ENCODE measurements at regions not wholly inside any gene's neighbourhood (a gene's known extent, or its start where the extent isn't known, plus 50 kb on each side); places are given as distances from the start of the nearest gene placed in this dataset.

GRCh38 chr5:98556712-98557111, 216.8 kb upstream of the RGMB start:
- no peak overlapping the region for H3K27ac Mint-ChIP-seq
- no peaks in the 10 kb centered on the region for H3K36me3 Mint-ChIP-seq
- H3K27me3 Mint-ChIP-seq: no peaks in the 10 kb centered on the region
- no peak for TF ChIP-seq CTCF (conservative IDR thresholded peaks at IDR 0.05)
- H3K4me1 Mint-ChIP-seq (ENCODE audit: unreplicated experiment): no peaks in the 10 kb centered on the region
- H3K4me3 Mint-ChIP-seq: no peak overlapping the region
- DNase-seq (ENCODE audit: extremely low spot score, unreplicated experiment): no peak
- no peaks in the 10 kb centered on the region for H3K9me3 Mint-ChIP-seq

DNA sequence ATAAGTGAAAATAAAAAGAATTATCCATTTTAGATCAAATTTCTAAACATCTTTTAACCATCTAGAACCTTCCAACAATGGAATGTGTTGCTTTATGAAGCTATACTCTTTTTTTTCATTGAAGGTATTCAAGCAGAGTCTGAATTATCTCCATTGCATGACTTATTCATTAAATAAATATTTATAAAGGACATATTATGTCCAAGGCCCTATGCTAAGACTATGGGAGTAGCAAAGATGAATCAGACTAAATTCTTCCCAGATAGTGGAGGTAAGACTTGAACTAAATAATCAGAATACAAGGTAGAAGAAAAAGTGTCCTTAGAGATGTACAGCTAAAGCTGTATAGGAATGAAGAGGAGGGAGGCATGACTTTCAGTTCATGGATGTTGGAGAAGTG, 215.5 kb upstream of the RGMB start:
- no peak overlapping the region for H3K4me3 Mint-ChIP-seq
- H3K9me3 Mint-ChIP-seq: no peaks in the 10 kb centered on the region
- H3K27ac Mint-ChIP-seq: no peak overlapping the region
- TF ChIP-seq CTCF (conservative IDR thresholded peaks at IDR 0.05): no peak
- no peaks in the 10 kb centered on the region for H3K27me3 Mint-ChIP-seq
- H3K4me1 Mint-ChIP-seq (ENCODE audit: unreplicated experiment): no peaks in the 10 kb centered on the region
- no peaks in the 10 kb centered on the region for H3K36me3 Mint-ChIP-seq
- DNase-seq (ENCODE audit: extremely low spot score, unreplicated experiment): no peak

- H3K27me3 Mint-ChIP-seq: no peaks in the 10 kb centered on the region
- H3K27ac Mint-ChIP-seq: no peak overlapping the region
- no peak overlapping the region for H3K4me3 Mint-ChIP-seq
- no peaks in the 10 kb centered on the region for H3K9me3 Mint-ChIP-seq
- H3K36me3 Mint-ChIP-seq: no peaks in the 10 kb centered on the region
- no peaks in the 10 kb centered on the region for H3K4me1 Mint-ChIP-seq (ENCODE audit: unreplicated experiment)
- TF ChIP-seq CTCF (conservative IDR thresholded peaks at IDR 0.05): no peak
- no peak for DNase-seq (ENCODE audit: extremely low spot score, unreplicated experiment)
These were observed 209.4 kb upstream of the RGMB start for GRCh38 chr5:98563885-98564653.

- Mint-ChIP-seq H3K27ac (no peak overlapping the region), H3K4me3 (no peak overlapping the region), H3K27me3 (no peaks in the 10 kb centered on the region), H3K36me3 (no peaks in the 10 kb centered on the region), H3K9me3 (no peaks in the 10 kb centered on the region), H3K4me1 (ENCODE audit: unreplicated experiment) (peaks cover 1% of the 10 kb centered on the region)
- DNase-seq (ENCODE audit: extremely low spot score, unreplicated experiment): no peak
- no peak for TF ChIP-seq CTCF (conservative IDR thresholded peaks at IDR 0.05)
These were observed 208.6 kb upstream of the RGMB start for GRCh38 chr5:98564836-98565235.

GRCh38 chr5:98568336-98568735, 205.1 kb upstream of the RGMB start:
- Mint-ChIP-seq H3K27me3 (no peaks in the 10 kb centered on the region), H3K4me3 (no peak overlapping the region), H3K9me3 (no peaks in the 10 kb centered on the region), H3K4me1 (ENCODE audit: unreplicated experiment) (peaks cover 11% of the 10 kb centered on the region), H3K27ac (no peak overlapping the region), H3K36me3 (no peaks in the 10 kb centered on the region)
- no peak for TF ChIP-seq CTCF (conservative IDR thresholded peaks at IDR 0.05)
- no peak for DNase-seq (ENCODE audit: extremely low spot score, unreplicated experiment)
